Panc1 (cell line): ENCODE measurements at regions not wholly inside any gene's neighbourhood (a gene's known extent, or its start where the extent isn't known, plus 50 kb on each side); places are given as distances from the start of the nearest gene placed in this dataset.

Experiments
- ATAC-seq: fragments of 200-7000 bp; cut with Tn5 transposase; 2 replicates; pipeline ENCODE4 v1.9.1; 2020; ENCODE audit warnings: mild to moderate bottlenecking, moderate library complexity
- BruUV-seq: library from RNA; stranded (reverse); fragments of 400-500 nt; replicated peaks from 2 replicates; lab custom pipeline; 2021; lab: Mats Ljungman, UMichigan
- CTCF ChIA-PET: fragments of 300-600 bp; sonication (Branson Sonifier 250); formaldehyde crosslinking; loops from one replicate; lab custom pipeline; 2022; ENCODE audit warnings: antibody characterized with exemption; lab: Charles Lee
- POLR2A ChIA-PET: fragments of 300-600 bp; sonication (Branson Sonifier 250); formaldehyde crosslinking; loops from one replicate; lab custom pipeline; 2022; ENCODE audit warnings: antibody characterized with exemption; lab: Charles Lee
- DNase-seq: peaks from one replicate; pipeline ENCODE4 v3.0.0-alpha.2; 2010; ENCODE audit warnings: low read depth, low spot score
- H3K27ac ChIP-seq: 2 replicates; pipeline ENCODE4 v1.5.1; 2011; ENCODE audit warnings: mild to moderate bottlenecking, low read length, inconsistent platforms
- H3K27me3 ChIP-seq: fragments of 200-500 bp; sonication (Bioruptor generic); 2 replicates; pipeline ENCODE4 v1.6.0; 2014; ENCODE audit warnings: low read length, inconsistent platforms; ENCODE audit not compliant: control insufficient read depth, insufficient read depth
- H3K36me3 ChIP-seq: fragments of 200-500 bp; sonication (Bioruptor generic); 2 replicates; pipeline ENCODE4 v1.5.1; 2014; ENCODE audit warnings: inconsistent platforms, mild to moderate bottlenecking, low read length, moderate library complexity; ENCODE audit not compliant: control insufficient read depth, insufficient read depth
- H3K4me1 ChIP-seq: 2 replicates; pipeline ENCODE4 v1.5.1; 2011; ENCODE audit warnings: inconsistent platforms, mild to moderate bottlenecking, low read length, moderate library complexity; ENCODE audit not compliant: control insufficient read depth, insufficient read depth
- H3K4me3 ChIP-seq, 2 experiments: 2 replicates each; pipeline ENCODE4 v1.5.1; 2011 to 2012; ENCODE audit warnings: low read depth in 2 of 2, low read length in 2 of 2, mild to moderate bottlenecking in 2 of 2, inconsistent platforms in 1 of 2, moderate library complexity in 1 of 2
- H3K9me3 ChIP-seq: fragments of 200-500 bp; sonication (Bioruptor generic); 2 replicates; pipeline ENCODE4 v1.5.1; 2014; ENCODE audit warnings: low read depth, mild to moderate bottlenecking, inconsistent platforms, low read length, moderate library complexity; ENCODE audit not compliant: control insufficient read depth, insufficient read depth
- CTCF ChIP-seq: fragments of 450-650 bp; IDR thresholded peaks from 2 replicates; pipeline ENCODE4 v1.5.1; 2017; ENCODE audit warnings: mild to moderate bottlenecking
- POLR2AphosphoS5 ChIP-seq: IDR thresholded peaks from 2 replicates; pipeline ENCODE4 v1.6.1; 2012; ENCODE audit warnings: mild to moderate bottlenecking, low read depth, low read length, moderate library complexity
- REST ChIP-seq, 2 experiments: IDR thresholded peaks; 2 replicates each; pipeline ENCODE4 v1.6.1; 2011 to 2012; ENCODE audit warnings: low read depth in 2 of 2, control low read depth in 1 of 2, low read length in 1 of 2, mild to moderate bottlenecking in 1 of 2, moderate library complexity in 1 of 2; ENCODE audit not compliant: insufficient read depth in 1 of 2
- SIN3A ChIP-seq: IDR thresholded peaks from 2 replicates; pipeline ENCODE4 v1.6.1; 2012; ENCODE audit warnings: low read depth, mild to moderate bottlenecking, low read length, moderate library complexity, borderline replicate concordance; ENCODE audit not compliant: insufficient read depth
- TCF7L2 ChIP-seq: IDR thresholded peaks from 2 replicates; pipeline ENCODE4 v1.6.1; 2011; ENCODE audit warnings: mild to moderate bottlenecking, low read depth, low read length, inconsistent platforms
- in situ Hi-C: cut with HindIII; loops from 2 replicates; pipeline ENCODE4 v1.10.0; 2016; ENCODE audit warnings: low sequenced_read_pairs, low pct_unique_long_range_greater_than_20kb
- intact Hi-C: fragments of 100-400 bp; cut with micrococcal nuclease; formaldehyde crosslinking; loops from one replicate; pipeline ENCODE4 v1.10.0; 2022; ENCODE audit not compliant: unreplicated experiment

GRCh38 chr5:21173036-21173435 is 1185.0 kb upstream of the CDH18 start:
- Histone ChIP-seq H3K4me3 (no peak overlapping the region), H3K36me3 (no peaks in the 10 kb centered on the region), H3K4me1 (no peaks in the 10 kb centered on the region), H3K27ac (no peak overlapping the region), H3K27me3 (no peaks in the 10 kb centered on the region), H3K9me3 (no peaks in the 10 kb centered on the region)
- CTCF ChIA-PET = no interaction called here
- DNase-seq = no peak
- intact Hi-C loops = no loop called here
- no TSS peak for BruUV-seq
- ATAC-seq = no peak
- in situ Hi-C loops = no loop called here
- TF ChIP-seq CTCF (no peak), SIN3A (no peak), TCF7L2 (no peak), REST (IDR thresholded peaks at IDR 0.05; ENCODE audit: insufficient read depth in 1 of 2, low read depth in 2 of 2, low read length in 1 of 2) (no peak), POLR2AphosphoS5 (no peak)
- POLR2A ChIA-PET = no interaction called here

- TF ChIP-seq REST (IDR thresholded peaks at IDR 0.05; ENCODE audit: insufficient read depth in 1 of 2, low read depth in 2 of 2, low read length in 1 of 2) = no peak
- 0 out of 2 replicates have a peak, but pooled peaks have one; percentile 13 for TF ChIP-seq TCF7L2
- TF ChIP-seq SIN3A = no peak
- no peak overlapping the region for H3K27ac ChIP-seq
- in situ Hi-C loops = no loop called here
- no peak for ATAC-seq
- no peaks in the 10 kb centered on the region for H3K4me1 ChIP-seq
- H3K4me3 ChIP-seq = no peak overlapping the region
- H3K36me3 ChIP-seq = no peaks in the 10 kb centered on the region
- CTCF ChIA-PET = no interaction called here
- no peak for DNase-seq
- no peaks in the 10 kb centered on the region for H3K27me3 ChIP-seq
- POLR2A ChIA-PET = no interaction called here
- no peaks in the 10 kb centered on the region for H3K9me3 ChIP-seq
- BruUV-seq = no TSS peak
- intact Hi-C loops = no loop called here
Observed at GRCh38 chr5:21171038-21171437, 1183.0 kb upstream of the CDH18 start.
